Activated naive CD8-positive, alpha-beta T cell treated with anti-CD3 and anti-CD28 coated beads, Interleukin-2, amount 50 U/mL, for 16 hours (primary cell): ENCODE measurements at regions not wholly inside any gene's neighbourhood (a gene's known extent, or its start where the extent isn't known, plus 50 kb on each side); places are given as distances from the start of the nearest gene placed in this dataset.

Experiments
- DNase-seq: peaks from one replicate; pipeline ENCODE4 v3.0.0-alpha.2; 2020; ENCODE audit warnings: low read depth, low spot score

GRCh38 chr6:44049989-44050871 is 77.0 kb downstream of the MRPL14 start:
- no peak for DNase-seq

GRCh38 chr6:44049163-44049988 is 77.9 kb downstream of the MRPL14 start:
- no peak for DNase-seq

GRCh38 chr6:44048277-44048676 is 79.0 kb downstream of the MRPL14 start:
- no peak for DNase-seq

- DNase-seq = no peak
Observed at GRCh38 chr6:44047801-44048200, 79.5 kb downstream of the MRPL14 start.

GRCh38 chr6:44047179-44047546 is 80.1 kb downstream of the MRPL14 start:
- DNase-seq = no peak

GRCh38 chr6:44046516-44047178 is 80.6 kb downstream of the MRPL14 start:
- DNase-seq = no peak

GRCh38 chr6:44045672-44046015 is 81.6 kb downstream of the MRPL14 start:
- no peak for DNase-seq

GRCh38 chr6:44044940-44045671 is 82.1 kb downstream of the MRPL14 start:
- DNase-seq = no peak

- no peak for DNase-seq
Observed at GRCh38 chr6:44044154-44044539, 83.1 kb downstream of the MRPL14 start.

- DNase-seq = no peak
Observed at GRCh38 chr6:44043479-44044153, 83.6 kb downstream of the MRPL14 start.

- no peak for DNase-seq
Observed at GRCh38 chr6:44042989-44043478, 84.2 kb downstream of the MRPL14 start.

GRCh38 chr6:44042261-44042988 is 84.8 kb downstream of the MRPL14 start:
- no peak for DNase-seq

- no peak for DNase-seq
Observed at GRCh38 chr6:44041461-44042260, 85.6 kb downstream of the MRPL14 start.

GRCh38 chr6:44040786-44041185 is 86.5 kb downstream of the MRPL14 start:
- DNase-seq = no peak

- DNase-seq = no peak
Observed at GRCh38 chr6:44039839-44040350, 87.4 kb downstream of the MRPL14 start.

GRCh38 chr6:44039191-44039719 is 88.0 kb downstream of the MRPL14 start:
- no peak for DNase-seq

- DNase-seq = no peak
Observed at GRCh38 chr6:44038543-44039065, 88.6 kb downstream of the MRPL14 start.

GRCh38 chr6:44037847-44038542 is 89.3 kb downstream of the MRPL14 start:
- no peak for DNase-seq
